CD14-positive monocyte (primary cell): ENCODE measurements at regions not wholly inside any gene's neighbourhood (a gene's known extent, or its start where the extent isn't known, plus 50 kb on each side); places are given as distances from the start of the nearest gene placed in this dataset.

ENCODE experiments used
- DNase-seq, 3 donors: peaks; one replicate each; pipeline ENCODE4 v3.0.0-alpha.2; 2011 to 2022
- H2AFZ ChIP-seq: 2 replicates; pipeline ENCODE4 v1.6.0; 2012; ENCODE audit warnings: mild to moderate bottlenecking, low read depth, low read length, inconsistent platforms; ENCODE audit not compliant: insufficient read depth, poor library complexity, severe bottlenecking
- H3K27ac ChIP-seq, 2 donors: 1 replicate in 1 of 2; 2 replicates in 1 of 2; pipeline ENCODE4 v1.5.1; 2012 to 2013; ENCODE audit warnings: low read length in 2 of 2, control low read depth in 1 of 2, inconsistent platforms in 1 of 2, low read depth in 1 of 2, mild to moderate bottlenecking in 1 of 2
- H3K27me3 ChIP-seq, 2 donors: one replicate each; pipeline versions ENCODE4 v1.6.0 to v1.6.1; 2011 to 2013; ENCODE audit warnings: low read length in 2 of 2; ENCODE audit not compliant: control insufficient read depth in 2 of 2, insufficient read depth in 2 of 2
- H3K36me3 ChIP-seq, 2 donors: replicated peaks in 1 of 2; 1 replicate in 1 of 2; 2 replicates in 1 of 2; pipeline versions ENCODE4 v1.5.1 to v1.6.1; 2012 to 2013; ENCODE audit warnings: low read length in 2 of 2, control low read depth in 1 of 2, inconsistent platforms in 1 of 2, mild to moderate bottlenecking in 1 of 2; ENCODE audit not compliant: insufficient read depth in 2 of 2, control insufficient read depth in 1 of 2
- H3K4me1 ChIP-seq, 2 donors: 1 replicate in 1 of 2; 2 replicates in 1 of 2; pipeline versions ENCODE4 v1.5.1 to v1.6.1; 2012 to 2013; ENCODE audit warnings: low read length in 2 of 2, control low read depth in 1 of 2, inconsistent platforms in 1 of 2, mild to moderate bottlenecking in 1 of 2, moderate library complexity in 1 of 2; ENCODE audit not compliant: insufficient read depth in 2 of 2, control insufficient read depth in 1 of 2
- H3K4me2 ChIP-seq: replicated peaks from 2 replicates; pipeline ENCODE3; 2012; ENCODE audit warnings: low read length, moderate library complexity, mild to moderate bottlenecking; ENCODE audit not compliant: poor library complexity, severe bottlenecking; ENCODE audit errors: extremely low read depth
- H3K4me3 ChIP-seq, 3 experiments: fragments of 200-600 bp in 1 of 3; sonication (generic) in 1 of 3; replicated peaks in 1 of 3; 1 replicate in 2 of 3; 2 replicates in 1 of 3; pipeline ENCODE4 v1.5.1; 2011 to 2013; ENCODE audit warnings: low read length in 3 of 3, mild to moderate bottlenecking in 3 of 3, control low read depth in 2 of 3, low read depth in 2 of 3, inconsistent platforms in 1 of 3, moderate library complexity in 1 of 3
- H3K79me2 ChIP-seq: 2 replicates; pipeline ENCODE4 v1.6.0; 2012; ENCODE audit warnings: mild to moderate bottlenecking, control low read depth, inconsistent platforms, low read length, moderate library complexity; ENCODE audit not compliant: insufficient read depth
- H3K9ac ChIP-seq: 2 replicates; pipeline ENCODE4 v1.6.0; 2017; ENCODE audit warnings: low read length, mild to moderate bottlenecking; ENCODE audit not compliant: insufficient read depth, poor library complexity, severe bottlenecking
- H3K9me3 ChIP-seq, 2 donors: replicated peaks in 1 of 2; 1 replicate in 1 of 2; 2 replicates in 1 of 2; pipeline versions ENCODE4 v1.5.1 to v1.6.1; 2012 to 2013; ENCODE audit warnings: low read length in 2 of 2, control low read depth in 1 of 2; ENCODE audit not compliant: control insufficient read depth in 1 of 2, insufficient read depth in 1 of 2
- H4K20me1 ChIP-seq: 2 replicates; pipeline ENCODE4 v1.6.0; 2012; ENCODE audit warnings: mild to moderate bottlenecking, low read length, control low read depth, moderate library complexity; ENCODE audit not compliant: insufficient read depth
- H3K27ac Mint-ChIP-seq, 7 donors: one replicate each; pipeline ENCODE4 v1.8.0; 2020; ENCODE audit warnings: mild to moderate bottlenecking in 7 of 7, mixed read lengths in 7 of 7, moderate library complexity in 6 of 7, inconsistent platforms in 2 of 7
- H3K27me3 Mint-ChIP-seq, 3 donors: one replicate each; pipeline ENCODE4 v1.8.0; 2021 to 2022; ENCODE audit warnings: low read depth in 3 of 3, mild to moderate bottlenecking in 3 of 3, mixed read lengths in 3 of 3, moderate library complexity in 3 of 3, inconsistent platforms in 1 of 3
- H3K36me3 Mint-ChIP-seq, 2 donors: one replicate each; pipeline ENCODE4 v1.8.0; 2020; ENCODE audit warnings: mixed read lengths in 2 of 2, inconsistent platforms in 1 of 2, mild to moderate bottlenecking in 1 of 2
- H3K4me1 Mint-ChIP-seq: one replicate; pipeline ENCODE4 v1.8.0; 2020; ENCODE audit warnings: mild to moderate bottlenecking, mixed read lengths
- H3K4me3 Mint-ChIP-seq, 2 donors: one replicate each; pipeline ENCODE4 v1.8.0; 2020; ENCODE audit warnings: mild to moderate bottlenecking in 2 of 2, mixed read lengths in 2 of 2, moderate library complexity in 1 of 2
- H3K9me3 Mint-ChIP-seq, 7 donors: one replicate each; pipeline ENCODE4 v1.8.0; 2020 to 2022; ENCODE audit warnings: mixed read lengths in 7 of 7, mild to moderate bottlenecking in 6 of 7, moderate library complexity in 6 of 7, inconsistent platforms in 2 of 7
- CTCF ChIP-seq: fragments of 200-600 bp; IDR thresholded peaks from one replicate; pipeline ENCODE4 v1.8.0; 2022; ENCODE audit warnings: antibody characterized with exemption, mild to moderate bottlenecking
- WGBS: methylation state at CpG from one replicate; pipeline ENCODE4 v1.1.5; 2013; ENCODE audit warnings: missing lambda C conversion rate; ENCODE audit not compliant: insufficient coverage; 5-methylcytosine and 5-hydroxymethylcytosine counted together
- intact Hi-C, 2 donors: fragments of 100-400 bp; cut with micrococcal nuclease; formaldehyde crosslinking; loops; one replicate each; pipeline versions ENCODE4 v1.15.0 to v1.15.1; 2023

DNA sequence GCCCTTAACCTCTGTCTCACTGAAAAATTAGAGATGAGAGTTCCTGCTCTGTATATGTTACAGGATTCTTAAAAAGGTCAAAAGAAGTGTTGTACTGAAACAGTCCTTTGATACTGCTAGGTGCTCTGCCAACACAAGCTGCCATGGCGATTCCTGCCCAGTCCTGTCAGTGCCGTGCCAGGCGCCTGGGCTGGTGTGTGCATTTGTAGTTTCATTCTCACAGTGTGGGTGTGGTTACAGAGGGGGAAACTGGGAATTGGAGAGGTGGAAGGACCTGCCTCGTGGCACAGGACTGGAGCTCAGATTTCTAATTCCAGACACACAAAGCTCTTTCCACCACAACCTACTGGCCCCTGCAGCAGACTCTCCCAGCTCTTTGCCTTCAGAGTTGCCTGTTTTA lies 122.3 kb upstream of the RAB6C start:
- DNase-seq: no peak
- H3K27ac Mint-ChIP-seq: no peak overlapping the region
- Histone ChIP-seq H3K4me1 (peaks cover 7 to 17% of the 10 kb centered on the region in 2 donors), H3K79me2 (no peaks in the 10 kb centered on the region), H3K4me3 (no peak overlapping the region), H3K9ac (no peak overlapping the region), H2AFZ (no peak overlapping the region), H3K9me3 (peaks cover 0 to 3% of the 10 kb centered on the region in 2 donors), H3K4me2 (no peak overlapping the region), H3K36me3 (no peaks in the 10 kb centered on the region), H3K27ac (no peak overlapping the region), H3K27me3 (no peaks in the 10 kb centered on the region), H4K20me1 (no peaks in the 10 kb centered on the region)
- no peaks in the 10 kb centered on the region for H3K27me3 Mint-ChIP-seq
- no peak overlapping the region for H3K4me3 Mint-ChIP-seq
- peaks cover 0 to 13% (median 4%) of the 10 kb centered on the region in 7 donors for H3K9me3 Mint-ChIP-seq
- no peaks in the 10 kb centered on the region for H3K36me3 Mint-ChIP-seq
- peaks cover 17% of the 10 kb centered on the region for H3K4me1 Mint-ChIP-seq
- intact Hi-C loops: no loop called here
- WGBS: no CpG with 5 or more reads among the region's 4 CpGs
- TF ChIP-seq CTCF: no peak

GRCh38 chr2:129859175-129859574 lies 120.3 kb upstream of the RAB6C start:
- no peaks in the 10 kb centered on the region for H3K79me2 ChIP-seq
- H3K27ac ChIP-seq: no peak overlapping the region
- no peak for TF ChIP-seq CTCF
- H3K4me3 ChIP-seq: no peak overlapping the region
- no peaks in the 10 kb centered on the region for H4K20me1 ChIP-seq
- no peak overlapping the region for H2AFZ ChIP-seq
- no peaks in the 10 kb centered on the region for H3K27me3 ChIP-seq
- no peaks in the 10 kb centered on the region for H3K36me3 Mint-ChIP-seq
- no peak for DNase-seq
- peaks cover 0 to 3% of the 10 kb centered on the region in 2 donors for H3K9me3 ChIP-seq
- no peak overlapping the region for H3K4me3 Mint-ChIP-seq
- peaks cover 2% of the 10 kb centered on the region for H3K4me1 Mint-ChIP-seq
- H3K9ac ChIP-seq: no peak overlapping the region
- H3K27me3 Mint-ChIP-seq: peaks cover 0 to 2% (median 0%) of the 10 kb centered on the region in 3 donors
- no peaks in the 10 kb centered on the region for H3K4me1 ChIP-seq
- H3K9me3 Mint-ChIP-seq: peaks cover 0 to 12% (median 4%) of the 10 kb centered on the region in 7 donors
- H3K36me3 ChIP-seq: no peaks in the 10 kb centered on the region
- no peak overlapping the region for H3K27ac Mint-ChIP-seq
- intact Hi-C loops: no loop called here
- no peak overlapping the region for H3K4me2 ChIP-seq
- 98% methylated on average over 5 of the region's 9 CpGs for WGBS
